ENCODE measurements at regions not wholly inside any gene's neighbourhood (a gene's known extent, or its start where the extent isn't known, plus 50 kb on each side); places are given as distances from the start of the nearest gene placed in this dataset.

DNA sequence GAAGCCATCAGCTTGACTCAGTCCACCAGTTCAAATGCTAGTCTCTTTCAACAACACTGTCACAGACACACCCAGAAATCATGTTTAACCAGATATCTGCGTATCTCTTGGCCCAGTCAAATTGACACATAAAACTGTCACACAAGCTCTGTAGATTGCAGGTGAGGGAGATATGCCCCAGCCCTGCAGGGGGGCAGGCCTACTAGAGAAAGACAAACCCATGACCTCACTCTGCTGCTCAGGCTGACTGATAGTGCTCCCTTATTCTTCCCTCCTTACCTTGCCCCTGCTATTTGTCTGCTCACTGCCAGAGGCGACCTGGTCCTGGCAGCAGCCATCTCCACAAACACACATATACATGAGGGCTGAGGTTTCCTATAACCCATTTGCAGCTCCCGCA is 351.3 kb downstream of the DRD1 start:
- TF ChIP-seq, protein P1, sequence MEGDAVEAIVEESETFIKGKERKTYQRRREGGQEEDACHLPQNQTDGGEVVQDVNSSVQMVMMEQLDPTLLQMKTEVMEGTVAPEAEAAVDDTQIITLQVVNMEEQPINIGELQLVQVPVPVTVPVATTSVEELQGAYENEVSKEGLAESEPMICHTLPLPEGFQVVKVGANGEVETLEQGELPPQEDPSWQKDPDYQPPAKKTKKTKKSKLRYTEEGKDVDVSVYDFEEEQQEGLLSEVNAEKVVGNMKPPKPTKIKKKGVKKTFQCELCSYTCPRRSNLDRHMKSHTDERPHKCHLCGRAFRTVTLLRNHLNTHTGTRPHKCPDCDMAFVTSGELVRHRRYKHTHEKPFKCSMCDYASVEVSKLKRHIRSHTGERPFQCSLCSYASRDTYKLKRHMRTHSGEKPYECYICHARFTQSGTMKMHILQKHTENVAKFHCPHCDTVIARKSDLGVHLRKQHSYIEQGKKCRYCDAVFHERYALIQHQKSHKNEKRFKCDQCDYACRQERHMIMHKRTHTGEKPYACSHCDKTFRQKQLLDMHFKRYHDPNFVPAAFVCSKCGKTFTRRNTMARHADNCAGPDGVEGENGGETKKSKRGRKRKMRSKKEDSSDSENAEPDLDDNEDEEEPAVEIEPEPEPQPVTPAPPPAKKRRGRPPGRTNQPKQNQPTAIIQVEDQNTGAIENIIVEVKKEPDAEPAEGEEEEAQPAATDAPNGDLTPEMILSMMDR (IDR thresholded peaks at IDR 0.05 in 8 of 11, conservative IDR thresholded peaks at IDR 0.05 in 3 of 11): no peak
- no peak for TF ChIP-seq POLR2A (IDR thresholded peaks at IDR 0.05)

All from spleen (tissue), 7 donors.